B cell (primary cell): ENCODE measurements at regions not wholly inside any gene's neighbourhood (a gene's known extent, or its start where the extent isn't known, plus 50 kb on each side); places are given as distances from the start of the nearest gene placed in this dataset.

Source experiments
- EZH2 ChIP-seq: IDR thresholded peaks from 2 replicates; pipeline ENCODE4 v1.6.1; 2012; ENCODE audit warnings: borderline replicate concordance, low read depth, mild to moderate bottlenecking, moderate library complexity, low read length; ENCODE audit not compliant: insufficient read depth, poor library complexity, severe bottlenecking
- TF ChIP-seq, protein P1 (sequence below): fragments of 200-600 bp; IDR thresholded peaks from one replicate; pipeline ENCODE4 v1.8.0; 2022; ENCODE audit warnings: antibody characterized with exemption, mild to moderate bottlenecking

DNA sequence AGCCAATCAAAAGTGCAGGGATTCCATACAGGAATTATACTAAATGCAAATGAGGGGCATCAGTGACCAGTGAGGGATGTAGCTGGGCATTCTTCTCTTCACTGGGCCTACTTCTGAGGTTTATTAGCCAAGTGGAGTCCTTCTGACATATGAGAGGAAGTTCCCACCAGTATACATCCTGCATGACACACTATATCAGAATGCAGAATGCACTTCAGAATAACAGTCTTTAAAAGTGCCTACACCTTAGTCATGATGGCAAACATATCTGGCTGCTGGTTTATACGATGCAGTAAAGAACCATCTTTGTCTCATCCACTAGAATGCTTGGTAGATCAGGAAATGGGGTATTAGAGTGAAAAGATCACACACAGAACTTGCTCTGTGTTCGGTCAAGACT is 180.3 kb upstream of the PPARGC1A start:
- TF ChIP-seq, protein P1, sequence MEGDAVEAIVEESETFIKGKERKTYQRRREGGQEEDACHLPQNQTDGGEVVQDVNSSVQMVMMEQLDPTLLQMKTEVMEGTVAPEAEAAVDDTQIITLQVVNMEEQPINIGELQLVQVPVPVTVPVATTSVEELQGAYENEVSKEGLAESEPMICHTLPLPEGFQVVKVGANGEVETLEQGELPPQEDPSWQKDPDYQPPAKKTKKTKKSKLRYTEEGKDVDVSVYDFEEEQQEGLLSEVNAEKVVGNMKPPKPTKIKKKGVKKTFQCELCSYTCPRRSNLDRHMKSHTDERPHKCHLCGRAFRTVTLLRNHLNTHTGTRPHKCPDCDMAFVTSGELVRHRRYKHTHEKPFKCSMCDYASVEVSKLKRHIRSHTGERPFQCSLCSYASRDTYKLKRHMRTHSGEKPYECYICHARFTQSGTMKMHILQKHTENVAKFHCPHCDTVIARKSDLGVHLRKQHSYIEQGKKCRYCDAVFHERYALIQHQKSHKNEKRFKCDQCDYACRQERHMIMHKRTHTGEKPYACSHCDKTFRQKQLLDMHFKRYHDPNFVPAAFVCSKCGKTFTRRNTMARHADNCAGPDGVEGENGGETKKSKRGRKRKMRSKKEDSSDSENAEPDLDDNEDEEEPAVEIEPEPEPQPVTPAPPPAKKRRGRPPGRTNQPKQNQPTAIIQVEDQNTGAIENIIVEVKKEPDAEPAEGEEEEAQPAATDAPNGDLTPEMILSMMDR, result no peak
- no peak for TF ChIP-seq EZH2
